ENCODE measurements at regions not wholly inside any gene's neighbourhood (a gene's known extent, or its start where the extent isn't known, plus 50 kb on each side); places are given as distances from the start of the nearest gene placed in this dataset.
"Not testable (repeated sequence)": the region's sequence is repeated elsewhere in the genome, so short reads cannot be mapped to it uniquely, and the experiment has no call there.

- Mint-ChIP-seq H3K36me3 (ENCODE audit: low read depth) (no peaks in the 10 kb centered on the region), H3K4me1 (ENCODE audit: low read depth) (peaks cover 7% of the 10 kb centered on the region), H3K4me3 (no peak overlapping the region), H3K27me3 (ENCODE audit: low read depth) (peaks cover 3% of the 10 kb centered on the region), H3K27ac (no peak overlapping the region), H3K9me3 (peaks cover 1% of the 10 kb centered on the region)
- CTCF ChIA-PET = no interaction called here
- no peak for DNase-seq
- intact Hi-C loops (cut with micrococcal nuclease) = no loop called here
Measured at GRCh38 chr7:155948423-155948822, 136.2 kb upstream of the SHH start.

GRCh38 chr7:155947051-155947450 lies 134.8 kb upstream of the SHH start:
- no peak overlapping the region for H3K27ac Mint-ChIP-seq
- no peak for DNase-seq
- H3K4me3 Mint-ChIP-seq = no peak overlapping the region
- no peaks in the 10 kb centered on the region for H3K36me3 Mint-ChIP-seq (ENCODE audit: low read depth)
- peaks cover 1% of the 10 kb centered on the region for H3K9me3 Mint-ChIP-seq
- intact Hi-C loops (cut with micrococcal nuclease) = no loop called here
- CTCF ChIA-PET = no interaction called here
- peaks cover 3% of the 10 kb centered on the region for H3K27me3 Mint-ChIP-seq (ENCODE audit: low read depth)
- peaks cover 10% of the 10 kb centered on the region for H3K4me1 Mint-ChIP-seq (ENCODE audit: low read depth)

GRCh38 chr7:155945670-155946325 lies 133.5 kb upstream of the SHH start:
- intact Hi-C loops (cut with micrococcal nuclease) = no loop called here
- CTCF ChIA-PET = no interaction called here
- no peaks in the 10 kb centered on the region for H3K36me3 Mint-ChIP-seq (ENCODE audit: low read depth)

GRCh38 chr7:155944901-155945300 lies 132.6 kb upstream of the SHH start:
- Mint-ChIP-seq H3K4me3 (no peak overlapping the region), H3K36me3 (ENCODE audit: low read depth) (no peaks in the 10 kb centered on the region), H3K4me1 (ENCODE audit: low read depth) (peaks cover 10% of the 10 kb centered on the region), H3K9me3 (peaks cover 4% of the 10 kb centered on the region), H3K27ac (no peak overlapping the region), H3K27me3 (ENCODE audit: low read depth) (peaks cover 3% of the 10 kb centered on the region)
- CTCF ChIA-PET = no interaction called here
- intact Hi-C loops (cut with micrococcal nuclease) = no loop called here
- DNase-seq = no peak

More at GRCh38 chr7:155945670-155946325, 133.5 kb upstream of the SHH start:
- peaks cover 10% of the 10 kb centered on the region for H3K4me1 Mint-ChIP-seq (ENCODE audit: low read depth)
- no peak overlapping the region for H3K4me3 Mint-ChIP-seq
- H3K9me3 Mint-ChIP-seq = peaks cover 1% of the 10 kb centered on the region
- no peak for DNase-seq
- no peak overlapping the region for H3K27ac Mint-ChIP-seq
- H3K27me3 Mint-ChIP-seq (ENCODE audit: low read depth) = peaks cover 3% of the 10 kb centered on the region

GRCh38 chr7:155943251-155943899 lies 131.1 kb upstream of the SHH start:
- peaks cover 9% of the 10 kb centered on the region for H3K9me3 Mint-ChIP-seq
- peaks cover 10% of the 10 kb centered on the region for H3K4me1 Mint-ChIP-seq (ENCODE audit: low read depth)
- no peak for DNase-seq
- no peaks in the 10 kb centered on the region for H3K27me3 Mint-ChIP-seq (ENCODE audit: low read depth)
- H3K36me3 Mint-ChIP-seq (ENCODE audit: low read depth) = no peaks in the 10 kb centered on the region
- intact Hi-C loops (cut with micrococcal nuclease) = loop anchor here (2.0 kb wide), 1 partner anchor 19 kb away; no protein-coding TSS in a partner anchor
- no peak overlapping the region for H3K4me3 Mint-ChIP-seq
- CTCF ChIA-PET = no interaction called here
- no peak overlapping the region for H3K27ac Mint-ChIP-seq

- Mint-ChIP-seq H3K4me1 (ENCODE audit: low read depth) (peaks cover 10% of the 10 kb centered on the region), H3K9me3 (peaks cover 9% of the 10 kb centered on the region), H3K27ac (no peak overlapping the region), H3K36me3 (ENCODE audit: low read depth) (no peaks in the 10 kb centered on the region), H3K27me3 (ENCODE audit: low read depth) (peaks cover 3% of the 10 kb centered on the region), H3K4me3 (no peak overlapping the region)
- CTCF ChIA-PET = no interaction called here
- DNase-seq = no peak
- intact Hi-C loops (cut with micrococcal nuclease) = loop anchor here (2.0 kb wide), 1 partner anchor 20 kb away; no protein-coding TSS in a partner anchor
Measured at GRCh38 chr7:155942226-155942950, 130.1 kb upstream of the SHH start.

GRCh38 chr7:155941688-155942087 lies 129.4 kb upstream of the SHH start:
- no peak overlapping the region for H3K27ac Mint-ChIP-seq
- intact Hi-C loops (cut with micrococcal nuclease) = loop anchor here (2.0 kb wide), 1 partner anchor 21 kb away; no protein-coding TSS in a partner anchor
- H3K36me3 Mint-ChIP-seq (ENCODE audit: low read depth) = no peaks in the 10 kb centered on the region
- H3K9me3 Mint-ChIP-seq = peaks cover 9% of the 10 kb centered on the region
- H3K27me3 Mint-ChIP-seq (ENCODE audit: low read depth) = peaks cover 5% of the 10 kb centered on the region
- CTCF ChIA-PET = no interaction called here
- no peak overlapping the region for H3K4me3 Mint-ChIP-seq
- DNase-seq = no peak
- H3K4me1 Mint-ChIP-seq (ENCODE audit: low read depth) = peaks cover 10% of the 10 kb centered on the region

- H3K4me1 Mint-ChIP-seq (ENCODE audit: low read depth) = peaks cover 16% of the 10 kb centered on the region
- intact Hi-C loops (cut with micrococcal nuclease) = no loop called here
- no peak overlapping the region for H3K4me3 Mint-ChIP-seq
- H3K36me3 Mint-ChIP-seq (ENCODE audit: low read depth) = no peaks in the 10 kb centered on the region
- peaks cover 8% of the 10 kb centered on the region for H3K9me3 Mint-ChIP-seq
- no peak for DNase-seq
- CTCF ChIA-PET = no interaction called here
- H3K27me3 Mint-ChIP-seq (ENCODE audit: low read depth) = peaks cover 5% of the 10 kb centered on the region
- no peak overlapping the region for H3K27ac Mint-ChIP-seq
Measured at GRCh38 chr7:155939350-155939749, 127.1 kb upstream of the SHH start.

- Mint-ChIP-seq H3K27ac (no peak overlapping the region), H3K27me3 (ENCODE audit: low read depth) (peaks cover 5% of the 10 kb centered on the region), H3K9me3 (peaks cover 8% of the 10 kb centered on the region), H3K4me3 (no peak overlapping the region), H3K36me3 (ENCODE audit: low read depth) (no peaks in the 10 kb centered on the region), H3K4me1 (ENCODE audit: low read depth) (peaks cover 6% of the 10 kb centered on the region)
- DNase-seq = no peak
- CTCF ChIA-PET = no interaction called here
- intact Hi-C loops (cut with micrococcal nuclease) = no loop called here
Measured at GRCh38 chr7:155938129-155938528, 125.9 kb upstream of the SHH start.

GRCh38 chr7:155935726-155936125 lies 123.5 kb upstream of the SHH start:
- H3K4me3 Mint-ChIP-seq = no peak overlapping the region
- no peaks in the 10 kb centered on the region for H3K36me3 Mint-ChIP-seq (ENCODE audit: low read depth)
- peaks cover 8% of the 10 kb centered on the region for H3K9me3 Mint-ChIP-seq
- intact Hi-C loops (cut with micrococcal nuclease) = no loop called here
- DNase-seq = no peak
- peaks cover 5% of the 10 kb centered on the region for H3K27me3 Mint-ChIP-seq (ENCODE audit: low read depth)
- no peak overlapping the region for H3K27ac Mint-ChIP-seq
- H3K4me1 Mint-ChIP-seq (ENCODE audit: low read depth) = peaks cover 6% of the 10 kb centered on the region
- CTCF ChIA-PET = no interaction called here

GRCh38 chr7:155935005-155935557 lies 122.8 kb upstream of the SHH start:
- Mint-ChIP-seq H3K27me3 (ENCODE audit: low read depth) (peaks cover 5% of the 10 kb centered on the region), H3K9me3 (peaks cover 7% of the 10 kb centered on the region), H3K4me3 (no peak overlapping the region), H3K4me1 (ENCODE audit: low read depth) (peaks cover 6% of the 10 kb centered on the region), H3K27ac (no peak overlapping the region), H3K36me3 (ENCODE audit: low read depth) (no peaks in the 10 kb centered on the region)
- CTCF ChIA-PET = no interaction called here
- intact Hi-C loops (cut with micrococcal nuclease) = no loop called here
- no peak for DNase-seq

- CTCF ChIA-PET = not testable (repeated sequence)
Measured at GRCh38 chr7:155932324-155932723, 120.1 kb upstream of the SHH start.

More at GRCh38 chr7:155932324-155932723, 120.1 kb upstream of the SHH start:
- H3K27me3 Mint-ChIP-seq (ENCODE audit: low read depth); H3K36me3 Mint-ChIP-seq (ENCODE audit: low read depth); H3K27ac Mint-ChIP-seq; H3K4me3 Mint-ChIP-seq; H3K4me1 Mint-ChIP-seq (ENCODE audit: low read depth); H3K9me3 Mint-ChIP-seq; DNase-seq; intact Hi-C loops (cut with micrococcal nuclease): not testable (repeated sequence)

Data from activated naive CD4-positive, alpha-beta T cell treated with anti-CD3 and anti-CD28 coated beads for 36 hours (primary cell).